ENCODE measurements at regions not wholly inside any gene's neighbourhood (a gene's known extent, or its start where the extent isn't known, plus 50 kb on each side); places are given as distances from the start of the nearest gene placed in this dataset.

GRCh38 chr4:17188547-17189400 lies 290.3 kb upstream of the LDB2 start:
- H3K4me3 ChIP-seq (ENCODE audit: low read depth, low read length) = no peak overlapping the region
- no peak for DNase-seq (ENCODE audit: low read depth)
- TF ChIP-seq MAX (IDR thresholded peaks at IDR 0.05; ENCODE audit: low read depth, low read length) (no peak), POLR2A (IDR thresholded peaks at IDR 0.05; ENCODE audit: extremely low read depth, insufficient read length) (no peak), CTCF (IDR thresholded peaks at IDR 0.05; ENCODE audit: low read depth, low read length) (no peak), MYC (IDR thresholded peaks at IDR 0.05; ENCODE audit: low read depth, low read length) (no peak)

DNA sequence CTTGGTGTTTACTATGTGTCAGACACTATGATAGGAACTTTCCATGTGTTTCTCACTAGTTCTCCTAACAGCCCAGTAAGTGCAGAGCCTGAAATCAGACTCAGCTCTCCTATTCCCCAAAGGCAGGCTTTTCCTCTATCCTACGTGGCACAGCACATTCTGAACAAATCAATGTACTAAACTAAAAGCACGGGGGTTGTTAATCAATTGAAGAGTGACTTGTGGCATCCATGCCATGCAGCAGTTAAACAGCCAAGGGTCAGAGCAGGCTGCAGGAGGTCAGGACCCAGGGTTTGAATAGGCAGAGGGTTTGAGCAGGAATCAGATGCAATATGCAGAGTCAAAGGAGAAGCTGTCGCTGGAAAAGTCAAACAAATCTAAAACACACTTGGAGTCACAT lies 289.7 kb upstream of the LDB2 start:
- no peak for DNase-seq (ENCODE audit: low read depth)
- H3K4me3 ChIP-seq (ENCODE audit: low read depth, low read length) = no peak overlapping the region
- TF ChIP-seq POLR2A (IDR thresholded peaks at IDR 0.05; ENCODE audit: extremely low read depth, insufficient read length) = no peak
- no peak for TF ChIP-seq CTCF (IDR thresholded peaks at IDR 0.05; ENCODE audit: low read depth, low read length)

DNA sequence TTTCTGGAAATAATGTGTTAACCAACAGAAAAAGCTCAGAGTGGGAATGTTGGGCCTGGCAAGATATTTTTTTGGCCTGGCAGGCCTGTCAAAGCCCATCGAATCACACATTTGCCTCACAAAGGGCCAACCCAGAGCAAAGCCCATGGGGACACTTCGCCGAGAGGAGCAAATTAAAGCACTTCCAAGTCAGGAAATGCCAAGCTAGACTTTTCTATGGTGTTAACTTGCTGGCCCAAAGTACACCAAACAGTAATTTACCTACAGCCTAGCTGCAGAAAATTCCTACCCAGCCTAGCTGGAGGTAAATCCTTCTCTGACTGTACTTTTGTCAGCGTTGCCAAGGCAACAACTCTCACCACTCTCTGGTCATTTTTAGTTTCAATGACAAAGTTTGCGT lies 288.6 kb upstream of the LDB2 start:
- no peak overlapping the region for H3K4me3 ChIP-seq (ENCODE audit: low read depth, low read length)
- DNase-seq (ENCODE audit: low read depth) = no peak
- no peak for TF ChIP-seq MYC (IDR thresholded peaks at IDR 0.05; ENCODE audit: low read depth, low read length)
- TF ChIP-seq POLR2A (IDR thresholded peaks at IDR 0.05; ENCODE audit: extremely low read depth, insufficient read length) = no peak

GRCh38 chr4:17182888-17183287 lies 284.4 kb upstream of the LDB2 start:
- no peak for DNase-seq (ENCODE audit: low read depth)
- no peak for TF ChIP-seq CTCF (IDR thresholded peaks at IDR 0.05; ENCODE audit: low read depth, low read length)
- TF ChIP-seq MYC (IDR thresholded peaks at IDR 0.05; ENCODE audit: low read depth, low read length) = no peak
- TF ChIP-seq MAX (IDR thresholded peaks at IDR 0.05; ENCODE audit: low read depth, low read length) = no peak
- no peak for TF ChIP-seq POLR2A (IDR thresholded peaks at IDR 0.05; ENCODE audit: extremely low read depth, insufficient read length)
- H3K4me3 ChIP-seq (ENCODE audit: low read depth, low read length) = no peak overlapping the region

DNA sequence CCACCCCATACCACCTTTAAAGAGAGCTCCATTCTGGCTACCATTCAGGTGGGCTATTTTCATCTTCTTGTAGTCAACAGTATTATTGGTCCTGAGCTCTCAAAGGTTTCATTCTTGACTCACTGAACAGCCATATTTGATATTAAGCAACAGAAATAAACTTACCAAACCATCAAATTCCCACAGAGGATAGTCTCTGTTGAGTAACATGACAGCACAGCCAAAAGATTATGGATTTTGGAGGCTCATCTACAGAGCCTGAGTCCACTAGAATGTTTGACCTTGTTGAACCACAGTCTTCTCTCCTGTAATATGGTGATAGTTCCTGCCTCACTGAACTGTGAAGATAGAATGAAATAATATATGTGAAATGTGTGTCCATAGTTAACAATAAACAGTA lies 276.3 kb upstream of the LDB2 start:
- TF ChIP-seq MAX (IDR thresholded peaks at IDR 0.05; ENCODE audit: low read depth, low read length) (no peak), MYC (IDR thresholded peaks at IDR 0.05; ENCODE audit: low read depth, low read length) (no peak), CTCF (IDR thresholded peaks at IDR 0.05; ENCODE audit: low read depth, low read length) (no peak), POLR2A (IDR thresholded peaks at IDR 0.05; ENCODE audit: extremely low read depth, insufficient read length) (no peak)
- no peak for DNase-seq (ENCODE audit: low read depth)

DNA sequence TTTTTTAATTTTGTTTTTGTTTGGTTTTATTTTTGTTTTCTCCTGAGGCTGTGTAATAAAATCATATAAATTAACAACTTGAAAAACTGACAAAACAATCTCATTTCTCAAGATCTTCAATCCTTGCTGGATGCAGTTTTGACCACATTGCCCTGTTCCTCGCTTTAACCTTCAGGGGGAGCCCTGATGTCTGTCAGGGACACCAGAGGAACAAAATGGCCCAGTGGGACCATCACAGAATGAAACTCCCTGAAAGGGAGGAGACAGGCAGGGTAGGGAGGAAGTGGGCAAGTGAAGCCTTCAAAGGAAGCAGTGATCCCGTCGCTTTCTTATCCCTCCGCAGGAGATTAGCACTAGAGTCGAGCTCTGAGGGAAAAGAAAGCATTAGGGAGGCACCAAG lies 274.9 kb upstream of the LDB2 start:
- TF ChIP-seq MAX (IDR thresholded peaks at IDR 0.05; ENCODE audit: low read depth, low read length) = no peak
- TF ChIP-seq MYC (IDR thresholded peaks at IDR 0.05; ENCODE audit: low read depth, low read length) = no peak
- peak; percentile 53 for TF ChIP-seq CTCF (IDR thresholded peaks at IDR 0.05; ENCODE audit: low read depth, low read length)
- no peak overlapping the region for H3K4me3 ChIP-seq (ENCODE audit: low read depth, low read length)
- peak; percentile 67 for DNase-seq (ENCODE audit: low read depth)

More for the DNA sequence above, 276.3 kb upstream of the LDB2 start:
- H3K4me3 ChIP-seq (ENCODE audit: low read depth, low read length) = no peak overlapping the region
